ENCODE measurements at regions not wholly inside any gene's neighbourhood (a gene's known extent, or its start where the extent isn't known, plus 50 kb on each side); places are given as distances from the start of the nearest gene placed in this dataset.

DNA sequence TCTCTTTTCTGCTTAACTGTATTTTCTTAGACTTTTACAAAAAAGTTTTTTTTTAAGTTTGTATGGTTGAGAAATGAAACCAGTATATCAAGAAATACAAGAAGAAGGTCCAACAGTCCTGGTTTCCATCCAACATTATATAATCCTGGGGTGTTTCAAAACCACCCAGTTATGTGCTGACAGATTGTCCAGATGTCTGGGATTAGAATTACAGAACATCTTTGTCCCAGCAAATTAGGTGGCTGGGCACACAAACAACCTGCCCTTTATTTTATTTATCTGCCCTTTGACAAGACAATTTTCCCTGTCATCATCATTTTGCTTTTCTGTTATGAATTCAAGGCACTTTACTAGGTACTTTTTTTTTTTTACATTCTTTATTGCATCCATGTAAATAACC, 622.1 kb downstream of the PLPP3 start:
- TF ChIP-seq, protein P1, sequence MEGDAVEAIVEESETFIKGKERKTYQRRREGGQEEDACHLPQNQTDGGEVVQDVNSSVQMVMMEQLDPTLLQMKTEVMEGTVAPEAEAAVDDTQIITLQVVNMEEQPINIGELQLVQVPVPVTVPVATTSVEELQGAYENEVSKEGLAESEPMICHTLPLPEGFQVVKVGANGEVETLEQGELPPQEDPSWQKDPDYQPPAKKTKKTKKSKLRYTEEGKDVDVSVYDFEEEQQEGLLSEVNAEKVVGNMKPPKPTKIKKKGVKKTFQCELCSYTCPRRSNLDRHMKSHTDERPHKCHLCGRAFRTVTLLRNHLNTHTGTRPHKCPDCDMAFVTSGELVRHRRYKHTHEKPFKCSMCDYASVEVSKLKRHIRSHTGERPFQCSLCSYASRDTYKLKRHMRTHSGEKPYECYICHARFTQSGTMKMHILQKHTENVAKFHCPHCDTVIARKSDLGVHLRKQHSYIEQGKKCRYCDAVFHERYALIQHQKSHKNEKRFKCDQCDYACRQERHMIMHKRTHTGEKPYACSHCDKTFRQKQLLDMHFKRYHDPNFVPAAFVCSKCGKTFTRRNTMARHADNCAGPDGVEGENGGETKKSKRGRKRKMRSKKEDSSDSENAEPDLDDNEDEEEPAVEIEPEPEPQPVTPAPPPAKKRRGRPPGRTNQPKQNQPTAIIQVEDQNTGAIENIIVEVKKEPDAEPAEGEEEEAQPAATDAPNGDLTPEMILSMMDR (conservative IDR thresholded peaks at IDR 0.05; ENCODE audit: low read depth, low read length) = no peak
- no peak for TF ChIP-seq EZH2 (IDR thresholded peaks at IDR 0.05; ENCODE audit: low read length, unreplicated experiment)
- TF ChIP-seq EZH2phosphoT487 (IDR thresholded peaks at IDR 0.05; ENCODE audit: borderline replicate concordance, low read length) = no peak
